ENCODE measurements at regions not wholly inside any gene's neighbourhood (a gene's known extent, or its start where the extent isn't known, plus 50 kb on each side); places are given as distances from the start of the nearest gene placed in this dataset.
A peak's percentile ranks its signal among the peaks of the same experiment; 100 is the strongest.
"Not testable (repeated sequence)": the region's sequence is repeated elsewhere in the genome, so short reads cannot be mapped to it uniquely, and the experiment has no call there.

DNA sequence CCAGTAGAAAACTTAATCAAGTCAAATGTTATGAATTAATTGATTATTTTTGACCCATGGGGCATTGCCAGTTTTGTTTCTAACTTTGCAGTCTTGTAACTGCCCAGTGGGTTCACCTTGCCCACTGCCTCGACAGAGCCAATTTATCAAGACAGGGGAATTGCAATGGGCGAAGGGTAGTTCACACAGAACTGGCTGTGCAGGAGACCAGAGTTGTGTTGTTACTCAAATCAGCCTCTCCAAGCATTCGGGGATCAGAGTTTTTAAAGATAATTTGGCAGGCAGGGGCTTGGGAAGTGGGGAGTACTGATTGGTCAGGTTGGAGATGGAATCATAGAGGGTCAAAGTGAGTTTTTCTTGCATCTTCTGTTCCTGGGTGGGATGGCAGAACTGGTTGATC, 168.5 kb upstream of the COPS8 start:
- DNase-seq (ENCODE audit: low read depth in 2 of 2) = no peak

DNA sequence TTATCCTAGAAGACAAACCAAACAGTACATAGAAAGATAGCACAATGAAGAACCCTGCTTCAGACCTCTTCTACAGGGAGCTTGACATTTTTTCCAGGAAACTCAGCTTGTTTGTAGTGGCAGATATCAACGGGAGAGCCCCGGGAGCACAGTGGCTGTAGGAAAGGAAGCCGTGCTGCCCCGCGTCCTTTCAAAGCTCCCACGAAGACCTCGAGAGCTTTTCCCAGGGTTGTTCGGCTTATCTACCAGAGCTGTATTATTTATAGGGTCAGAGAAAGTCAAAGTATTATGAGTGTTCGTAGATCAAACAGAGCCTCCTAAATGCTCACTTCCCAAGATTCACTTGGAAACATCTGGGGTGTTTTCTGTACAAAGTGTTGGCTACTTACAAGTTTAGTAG, 167.1 kb upstream of the COPS8 start:
- peak in 1 of 2 donors; percentile 80 for DNase-seq (ENCODE audit: low read depth in 2 of 2)

DNA sequence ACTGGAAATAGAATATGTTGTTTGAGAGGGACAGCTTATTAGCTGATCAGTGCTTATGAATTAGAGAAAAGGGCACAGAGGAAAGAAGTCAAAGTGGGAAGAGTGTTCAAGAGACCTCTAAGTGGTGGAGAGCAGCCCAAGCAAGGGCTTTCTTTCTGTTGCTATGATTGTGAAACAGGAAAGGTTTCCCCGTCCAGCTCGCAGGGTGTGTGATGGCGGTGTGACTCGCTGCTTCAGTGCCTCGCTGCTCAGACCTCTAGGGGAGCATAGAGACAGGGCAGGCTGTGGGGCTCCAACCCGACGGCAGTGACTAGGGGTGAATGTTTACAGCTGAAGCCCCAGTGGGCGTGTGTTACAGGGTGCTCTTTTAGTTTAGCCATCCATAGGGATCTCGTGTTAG, 166.5 kb upstream of the COPS8 start:
- DNase-seq (ENCODE audit: low read depth in 2 of 2) = peak; percentile 27 to 74

DNA sequence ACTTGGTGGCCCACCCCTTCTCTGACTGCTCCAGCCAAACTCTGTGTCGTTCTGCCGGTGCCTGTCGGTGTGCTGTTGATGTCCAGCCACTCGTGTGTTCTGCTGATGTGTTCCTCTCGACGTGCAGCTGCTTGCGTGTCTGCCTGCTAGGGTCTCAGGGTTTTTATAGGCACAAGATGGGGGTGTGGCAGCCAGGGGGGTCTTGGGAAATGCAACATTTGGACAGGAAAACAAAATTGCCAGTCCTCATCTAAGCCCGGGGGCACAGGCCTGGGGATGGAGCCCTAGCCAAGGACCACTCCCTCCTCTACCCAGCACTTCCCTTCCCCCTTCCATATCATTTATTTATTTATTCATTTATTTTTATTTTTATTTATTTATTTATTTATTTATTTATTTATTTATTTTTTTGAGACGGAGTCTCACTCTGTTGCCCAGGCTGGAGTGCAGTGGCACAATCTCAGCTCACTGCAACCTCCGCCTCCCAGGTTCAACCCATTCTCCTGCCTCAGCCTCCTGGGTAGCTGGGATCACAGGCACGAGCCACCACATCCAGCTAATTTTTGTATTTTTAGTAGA, 165.8 kb upstream of the COPS8 start:
- DNase-seq (ENCODE audit: low read depth in 2 of 2) = not testable (repeated sequence)

DNA sequence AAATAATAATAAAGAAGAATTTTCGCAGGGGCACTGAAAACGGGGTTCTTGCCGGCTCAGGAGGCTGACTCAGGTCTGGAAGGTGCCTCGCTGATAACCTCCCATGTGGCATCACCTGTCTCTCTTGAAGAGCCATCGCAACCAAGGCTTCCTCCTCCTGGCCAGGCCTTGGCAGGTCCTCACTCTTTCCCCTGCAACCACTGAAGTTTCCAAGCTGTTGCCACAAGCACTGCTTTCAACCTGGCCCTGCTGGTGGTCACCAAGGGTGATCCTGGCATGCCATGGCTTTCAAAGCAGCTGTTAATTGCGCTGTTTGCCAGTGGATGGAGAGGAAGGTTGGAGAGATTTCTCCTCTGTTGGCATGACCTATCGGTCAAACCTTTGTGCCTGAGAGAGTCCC, 163.6 kb upstream of the COPS8 start:
- DNase-seq (ENCODE audit: low read depth in 2 of 2) = no peak

DNA sequence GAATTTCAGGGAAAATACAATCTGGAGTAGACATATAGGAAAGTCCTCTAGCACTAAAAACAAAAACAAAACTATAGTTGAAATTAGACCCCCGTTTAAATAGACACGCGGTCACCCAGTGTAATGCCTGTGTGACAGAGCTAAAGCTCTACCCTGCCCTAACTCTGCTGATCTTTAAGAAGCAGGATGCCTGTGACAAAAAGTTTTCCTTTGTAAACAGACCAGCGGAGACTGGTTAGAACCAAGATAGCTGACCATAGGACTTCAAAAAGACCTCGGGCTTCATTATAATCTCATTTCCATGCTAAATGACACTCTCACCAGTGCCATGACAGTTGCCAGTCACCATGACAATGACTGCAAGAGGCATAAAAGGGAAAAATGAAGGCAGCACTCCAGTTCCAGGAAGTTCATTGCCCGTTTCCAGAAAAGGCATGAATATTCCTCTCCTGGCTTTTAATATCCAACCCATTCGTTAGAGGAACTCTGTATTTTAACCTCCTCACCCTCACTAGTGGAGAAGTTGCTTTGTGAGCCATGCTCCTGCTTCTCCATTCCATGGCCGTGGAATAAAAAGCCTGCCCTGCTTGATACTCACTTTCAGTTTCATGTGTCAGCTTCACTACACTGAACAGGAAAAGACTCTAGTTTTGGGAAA, 157.2 kb upstream of the COPS8 start:
- peak; percentile 25 to 63 for DNase-seq (ENCODE audit: low read depth in 2 of 2)

DNA sequence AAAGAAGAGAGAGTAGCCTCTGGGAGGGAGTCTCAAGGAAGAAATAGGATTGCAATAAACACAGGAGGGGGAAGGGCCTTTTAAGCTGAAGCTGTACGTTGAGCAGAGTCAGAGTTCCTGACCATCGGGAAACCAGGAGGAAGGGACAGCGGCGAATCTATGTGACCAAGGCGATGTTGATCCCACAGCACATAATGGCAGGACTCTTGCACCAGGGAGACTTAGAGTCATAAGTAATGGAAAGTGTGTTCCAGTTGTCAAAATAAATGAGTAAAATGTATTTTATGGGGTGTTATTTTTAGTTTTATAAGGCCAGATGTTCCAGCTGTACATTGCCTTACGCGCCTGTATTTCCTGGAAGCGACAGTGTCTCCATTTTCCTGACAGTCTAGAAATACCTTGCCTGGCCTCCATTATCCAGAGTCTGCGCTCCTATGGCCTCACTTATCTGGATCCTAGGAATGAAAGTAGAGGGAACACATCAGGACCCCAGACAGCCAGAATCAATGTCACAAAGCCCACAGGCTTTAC, 152.8 kb upstream of the COPS8 start:
- DNase-seq (ENCODE audit: low read depth in 2 of 2) = no peak

DNA sequence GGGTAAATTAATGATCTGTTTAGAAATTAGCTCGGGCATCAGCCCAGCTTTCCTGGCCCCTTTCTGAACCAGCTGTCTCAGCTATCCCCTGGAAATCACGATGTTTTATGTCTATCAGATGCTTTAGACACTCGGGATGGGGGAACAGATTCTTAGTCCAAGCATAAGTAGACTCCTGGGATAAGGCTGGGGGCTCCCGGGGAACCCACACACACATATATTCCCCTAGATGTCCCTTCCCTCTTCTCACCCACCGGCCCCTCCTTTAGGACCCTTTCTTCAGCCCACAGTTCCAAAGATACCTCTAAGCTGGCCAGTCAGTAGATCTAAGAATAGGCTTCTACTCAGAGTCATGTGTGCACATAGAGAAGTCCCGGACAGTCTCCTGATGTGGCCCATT, 151.5 kb upstream of the COPS8 start:
- no peak for DNase-seq (ENCODE audit: low read depth in 2 of 2)

DNA sequence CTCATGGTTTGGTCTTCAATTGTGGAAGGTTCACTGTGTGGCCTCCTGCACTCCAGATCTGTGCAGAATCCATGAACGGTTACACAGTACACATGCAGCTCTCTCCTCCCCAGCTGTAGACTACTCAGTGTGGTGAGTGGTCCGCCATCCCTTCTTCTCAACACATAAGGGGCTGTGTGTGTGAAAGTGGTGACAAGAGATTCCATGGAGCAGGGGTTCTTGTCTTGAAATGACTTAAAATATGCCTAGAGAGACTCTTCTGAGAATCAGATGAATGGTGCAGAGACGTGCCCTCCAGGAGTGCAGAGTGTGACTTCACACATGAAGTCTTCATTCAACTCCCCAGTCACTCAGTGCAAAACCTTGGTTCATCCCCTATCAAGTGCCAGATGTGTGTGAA, 151.0 kb upstream of the COPS8 start:
- DNase-seq (ENCODE audit: low read depth in 2 of 2) = no peak

DNA sequence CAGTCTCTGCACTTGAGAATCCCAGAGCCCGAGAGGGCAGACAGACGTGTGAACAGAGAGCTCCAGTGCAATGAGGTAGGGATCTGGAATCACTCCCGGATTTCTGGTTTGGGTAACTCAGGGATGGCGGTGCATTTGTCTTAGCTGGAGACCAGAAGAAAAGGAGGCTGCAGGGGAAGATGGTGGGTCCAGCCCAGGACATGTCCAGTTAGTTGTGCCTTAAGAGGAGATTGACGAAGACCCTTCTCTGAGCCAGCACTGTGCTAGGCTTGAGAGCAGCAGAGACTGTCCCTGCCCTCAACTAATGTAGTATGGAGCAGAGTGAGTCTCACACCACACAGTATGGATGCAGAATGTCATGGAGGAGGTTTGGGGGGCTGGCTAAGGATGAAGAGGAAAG, 150.6 kb upstream of the COPS8 start:
- DNase-seq (ENCODE audit: low read depth in 2 of 2) = no peak

DNA sequence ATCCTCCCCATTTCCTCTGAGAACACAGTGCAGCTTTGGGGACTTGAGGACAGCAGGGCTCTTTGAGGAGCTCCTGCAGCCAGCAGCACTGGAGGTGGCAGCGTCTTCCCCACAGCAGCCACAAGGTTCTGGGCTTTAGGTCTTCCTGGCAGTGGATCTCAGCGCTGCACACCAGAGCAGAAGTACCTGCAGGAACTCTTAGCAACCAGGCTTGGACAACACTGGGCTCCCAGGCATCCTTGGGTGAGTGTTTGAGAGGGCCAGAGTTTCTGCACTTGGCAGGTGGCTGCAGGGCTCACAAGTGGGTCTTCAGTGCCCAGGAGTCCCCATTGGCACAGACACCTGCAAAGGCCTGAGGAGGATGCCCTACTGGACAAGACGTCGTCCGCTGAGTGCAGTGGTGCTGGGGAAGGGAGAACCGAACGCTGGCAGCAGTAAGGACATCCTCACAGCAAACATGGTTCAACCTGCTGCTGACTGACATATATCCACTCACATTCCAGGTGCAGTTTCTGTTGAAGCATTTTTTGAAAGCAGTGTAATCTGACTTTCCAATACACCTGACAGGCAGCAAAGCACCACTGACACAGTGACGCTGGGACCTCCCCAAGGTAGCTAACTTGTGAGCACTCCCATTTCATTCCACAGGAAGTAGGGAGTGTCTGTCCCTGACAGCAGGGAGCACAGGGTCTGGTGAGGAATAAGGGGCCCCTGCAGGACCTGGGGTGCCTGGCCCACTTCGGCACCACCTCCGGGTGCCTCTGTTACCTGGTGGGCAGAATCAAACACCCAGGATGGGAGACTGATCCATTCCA, 149.9 kb upstream of the COPS8 start:
- no peak for DNase-seq (ENCODE audit: low read depth in 2 of 2)

DNA sequence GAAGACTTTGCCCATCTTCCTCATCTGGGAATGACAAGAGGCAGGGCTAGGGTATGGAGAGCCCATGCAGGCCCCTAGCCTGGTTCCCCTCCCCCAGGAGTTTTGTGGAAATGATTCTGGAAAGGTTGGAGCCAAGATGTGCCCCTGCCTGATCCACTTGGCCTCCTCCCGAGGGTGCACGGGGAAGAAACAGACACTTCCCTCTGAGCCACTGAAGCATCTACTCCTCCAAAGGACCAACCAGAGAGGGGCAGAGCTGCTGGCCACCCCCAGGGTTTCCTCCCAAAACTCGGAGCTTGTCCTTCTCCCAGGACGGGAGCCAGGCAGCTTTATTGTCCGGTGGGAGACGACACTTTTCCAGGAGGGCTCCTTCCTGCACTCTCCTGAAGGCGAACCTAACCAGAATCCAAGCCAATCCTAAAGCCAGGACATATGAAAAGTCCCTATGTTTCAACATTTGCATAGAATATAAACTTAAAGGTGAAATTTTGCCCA, 149.2 kb upstream of the COPS8 start:
- DNase-seq (ENCODE audit: low read depth in 2 of 2) = no peak

DNA sequence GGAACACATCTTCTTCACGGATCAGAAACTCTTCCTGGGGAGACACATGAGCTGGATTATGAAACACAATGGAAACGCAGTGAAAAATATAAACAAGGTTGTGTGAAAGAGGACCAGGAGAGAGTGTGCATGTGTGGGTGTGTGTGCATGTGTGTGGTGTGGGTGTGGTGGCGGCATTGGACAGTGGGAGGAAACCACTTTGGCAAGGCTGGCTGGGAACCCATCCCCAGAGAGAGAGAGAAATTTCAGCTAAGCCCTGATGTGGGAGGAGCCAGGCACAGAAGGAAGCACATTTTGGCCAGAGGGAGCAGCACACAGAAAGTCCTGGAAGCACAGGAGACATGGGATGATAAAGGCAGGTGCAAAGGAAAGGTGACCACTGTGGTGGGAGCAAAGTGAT, 147.6 kb upstream of the COPS8 start:
- no peak for DNase-seq (ENCODE audit: low read depth in 2 of 2)

DNA sequence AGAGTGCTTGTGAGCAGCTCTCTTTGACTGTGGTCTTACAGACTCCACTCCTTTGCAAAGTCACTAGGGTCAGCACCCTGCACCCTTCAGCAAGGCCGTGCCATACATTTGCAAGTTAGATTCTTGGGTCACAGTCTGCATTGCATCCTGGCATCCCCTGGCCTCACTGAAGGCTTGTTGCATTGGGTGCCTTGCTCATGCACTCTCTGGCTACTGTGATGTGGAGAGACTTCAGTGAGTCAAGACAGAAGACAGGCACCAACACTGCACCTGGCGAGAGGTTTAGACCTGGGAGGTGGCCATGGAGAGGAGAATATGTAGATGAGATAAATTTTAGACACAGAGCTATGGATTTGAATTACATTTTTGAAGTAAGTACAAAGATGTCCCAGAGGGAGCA, 146.4 kb upstream of the COPS8 start:
- no peak for DNase-seq (ENCODE audit: low read depth in 2 of 2)

DNA sequence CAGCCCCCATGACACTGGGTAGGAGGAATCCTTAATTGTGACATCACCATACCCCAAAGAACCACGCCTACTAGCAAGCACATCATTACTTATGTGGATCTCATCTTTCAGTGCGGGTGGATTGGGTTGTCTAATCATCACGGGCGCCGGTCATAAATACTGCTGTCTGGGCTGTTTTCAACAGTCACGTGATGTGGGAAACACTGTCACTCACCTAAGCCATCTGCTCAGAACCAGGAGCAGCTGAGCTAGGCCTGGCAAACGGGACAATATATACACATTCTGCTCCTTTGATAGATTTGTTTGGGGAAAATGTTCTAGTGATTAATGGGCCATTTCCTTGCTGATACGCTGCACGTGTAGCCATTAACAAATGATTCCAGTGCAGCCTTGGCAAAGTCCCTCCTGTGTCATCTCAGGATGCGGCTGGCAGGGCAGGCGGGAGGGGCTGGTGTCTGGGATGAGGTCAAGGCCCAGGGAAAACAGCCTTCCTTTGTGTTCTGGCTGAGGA, 145.9 kb upstream of the COPS8 start:
- peak; percentile 67 to 81 for DNase-seq (ENCODE audit: low read depth in 2 of 2)

DNA sequence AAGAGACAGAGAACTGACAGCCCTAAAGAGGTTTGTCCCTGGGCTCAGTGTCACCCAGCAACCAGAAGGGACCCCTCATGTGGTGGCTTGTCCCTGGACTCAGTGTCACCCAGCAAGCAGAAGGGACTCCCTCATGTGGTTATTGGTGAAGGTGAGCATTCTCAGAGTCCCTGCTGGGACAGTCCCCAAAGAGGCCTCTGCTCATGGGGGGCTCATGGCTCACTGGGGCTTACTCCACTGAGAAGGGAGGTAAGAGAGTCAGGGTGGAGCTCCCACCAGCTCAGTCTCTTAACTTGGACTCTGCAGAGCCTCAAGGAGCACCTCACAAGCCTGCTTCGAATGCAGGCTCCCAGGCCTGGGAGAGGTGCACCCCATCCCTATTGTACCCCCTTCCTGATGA, 145.2 kb upstream of the COPS8 start:
- DNase-seq (ENCODE audit: low read depth in 2 of 2) = no peak

DNA sequence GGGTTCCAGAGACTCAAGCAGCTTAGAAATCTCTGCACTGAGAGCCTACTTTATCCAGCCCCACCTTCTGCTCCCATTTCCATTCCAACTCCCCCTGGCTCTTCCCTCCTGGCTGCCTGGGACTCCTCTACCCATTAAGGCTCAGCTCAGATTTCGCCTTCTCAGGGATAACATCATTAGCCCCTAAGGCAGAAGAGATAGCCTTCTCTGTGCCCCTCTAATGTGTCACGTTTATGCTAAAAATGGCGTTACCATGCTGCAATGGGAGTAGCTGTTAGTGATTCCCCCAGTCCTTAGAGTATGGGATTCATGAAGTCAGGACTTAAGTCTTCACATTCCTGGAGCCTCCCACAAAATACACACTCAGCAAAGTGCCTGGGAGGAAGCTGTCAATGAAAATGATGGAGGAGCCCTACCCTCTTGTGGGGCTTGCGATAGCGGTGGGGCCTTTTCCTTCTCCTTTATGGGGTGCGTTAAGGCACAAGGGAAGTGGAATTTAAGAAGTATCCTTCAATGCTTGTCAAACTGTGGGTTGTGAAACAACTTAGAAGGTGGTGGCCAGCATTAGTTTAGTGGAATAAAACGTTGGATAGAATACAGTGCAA, 144.7 kb upstream of the COPS8 start:
- no peak for DNase-seq (ENCODE audit: low read depth in 2 of 2)

DNA sequence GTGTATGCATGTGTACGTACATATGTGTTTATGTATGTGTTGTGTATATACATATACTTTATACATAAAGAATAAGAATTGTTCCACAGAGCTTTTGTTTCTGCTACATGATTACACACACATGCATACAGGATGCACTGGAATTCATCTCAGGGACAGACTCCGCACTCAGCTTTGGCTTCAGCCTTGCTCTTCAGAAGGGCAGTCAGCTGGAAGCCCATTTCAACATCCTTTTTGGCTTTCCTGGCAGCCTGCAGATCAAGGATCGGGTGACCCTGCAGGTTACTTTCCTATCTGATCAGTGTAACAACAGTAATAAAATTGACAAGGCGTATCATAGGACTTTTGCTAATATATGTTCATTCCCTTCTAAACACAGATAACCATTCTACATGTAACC, 144.1 kb upstream of the COPS8 start:
- no peak for DNase-seq (ENCODE audit: low read depth in 2 of 2)

DNA sequence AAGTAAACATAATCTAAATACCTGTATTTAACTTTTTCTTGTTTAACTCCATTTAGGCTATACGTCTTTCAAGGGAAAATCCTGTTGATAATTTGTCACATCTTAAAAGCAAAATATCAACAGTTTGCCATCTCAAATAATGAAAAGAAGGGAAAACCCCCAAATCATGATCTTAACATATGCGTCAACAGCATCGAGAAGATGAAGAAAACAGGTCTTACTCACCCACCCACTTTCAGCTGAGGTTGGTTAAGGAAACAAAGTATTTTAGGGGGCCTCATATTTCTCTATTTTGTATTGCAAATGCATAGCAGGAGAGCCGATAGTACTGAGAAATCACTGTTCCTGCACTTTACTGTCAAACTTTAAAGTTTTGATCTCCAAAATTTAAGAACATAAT, 143.1 kb upstream of the COPS8 start:
- DNase-seq (ENCODE audit: low read depth in 2 of 2) = no peak

DNA sequence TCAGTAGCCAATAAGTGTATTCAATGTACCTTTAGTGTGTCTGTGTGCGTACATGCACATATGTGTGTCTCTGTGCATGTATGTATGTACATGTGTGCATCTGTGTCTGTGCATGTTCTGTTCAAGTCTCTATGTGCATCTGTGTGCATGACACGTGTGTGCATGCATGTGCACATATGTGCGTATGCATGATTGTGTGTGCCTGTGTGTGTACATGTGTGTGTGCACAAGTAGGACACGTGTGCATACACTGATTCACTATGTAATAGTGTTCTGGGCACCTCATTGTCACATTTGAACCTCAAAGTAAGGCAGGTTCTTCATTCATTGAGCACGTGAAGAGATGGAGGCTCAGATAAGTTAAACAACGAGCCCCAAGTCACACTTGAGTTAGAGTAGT, 142.6 kb upstream of the COPS8 start:
- no peak for DNase-seq (ENCODE audit: low read depth in 2 of 2)

DNA sequence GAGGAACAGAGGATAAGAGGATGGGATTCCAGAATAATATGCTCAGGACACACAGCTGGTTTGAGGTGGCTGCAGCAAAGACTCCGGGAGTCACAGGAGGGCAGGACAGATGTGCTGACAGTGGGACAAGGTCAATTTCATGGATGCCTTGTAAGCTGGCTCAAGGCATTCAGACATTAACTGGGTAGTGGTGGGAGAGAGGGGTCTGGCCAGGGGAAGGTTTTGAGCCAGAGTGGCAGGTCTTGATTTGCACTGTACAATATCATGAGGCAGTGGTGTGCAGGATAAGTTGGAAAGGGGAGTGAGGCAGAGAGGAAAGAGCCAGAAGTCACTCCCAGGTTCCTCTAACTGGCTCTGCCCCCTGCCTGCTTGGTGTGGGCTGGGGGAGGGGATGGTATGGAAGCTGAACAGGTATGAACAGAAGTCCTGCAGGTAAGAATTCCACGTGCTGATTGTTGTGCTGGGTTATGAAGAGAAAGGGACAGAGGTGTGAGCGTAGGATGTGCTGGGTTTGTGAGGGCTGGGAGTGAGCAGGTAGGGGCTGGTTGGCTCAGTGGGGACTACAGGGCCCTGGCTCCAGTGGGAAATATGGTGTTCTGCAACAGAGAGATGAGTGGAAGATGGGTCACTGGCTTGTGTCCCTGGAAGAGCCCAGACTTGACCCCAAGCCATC, 141.7 kb upstream of the COPS8 start:
- no peak for DNase-seq (ENCODE audit: low read depth in 2 of 2)

All from lung microvascular endothelial cell (primary cell).